Testis (tissue), 2 donors: ENCODE measurements at regions not wholly inside any gene's neighbourhood (a gene's known extent, or its start where the extent isn't known, plus 50 kb on each side); places are given as distances from the start of the nearest gene placed in this dataset.

Experiments
- CTCF ChIP-seq, 3 experiments: fragments of 450-650 bp in 2 of 3; fragments of 200-600 bp in 1 of 3; sonication (generic) in 1 of 3; IDR thresholded peaks; one replicate each; pipeline ENCODE4 v1.5.1; 2016 to 2019; ENCODE audit warnings: antibody characterized with exemption in 3 of 3, mild to moderate bottlenecking in 2 of 3, moderate library complexity in 1 of 3
- POLR2A ChIP-seq: fragments of 450-650 bp; IDR thresholded peaks from one replicate; pipeline ENCODE4 v1.6.1; 2017; ENCODE audit warnings: antibody characterized with exemption, mild to moderate bottlenecking, moderate library complexity

DNA sequence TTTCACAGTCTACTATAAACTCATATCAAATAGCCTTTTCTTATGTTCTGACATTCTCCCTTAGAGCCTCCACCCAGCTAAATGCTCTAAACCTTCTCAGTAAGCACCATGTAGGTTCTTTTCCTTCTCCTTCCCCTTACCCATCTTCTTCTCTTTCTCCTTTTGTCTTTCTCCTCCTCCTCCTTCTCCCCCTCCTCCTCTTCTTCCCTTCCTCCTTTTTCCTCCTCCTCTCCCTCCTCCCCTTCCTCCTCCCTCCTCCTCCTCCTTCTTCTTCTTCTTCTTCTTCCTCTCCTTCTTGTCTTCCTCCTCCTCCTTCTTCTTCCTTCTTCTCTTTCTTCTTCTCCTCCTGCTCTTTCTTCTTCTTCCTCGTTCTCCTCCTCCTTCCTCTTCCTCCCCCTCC lies 85.2 kb upstream of the KCNAB1 start:
- TF ChIP-seq CTCF (IDR thresholded peaks at IDR 0.05), result no peak
- no peak for TF ChIP-seq POLR2A
